HEK293T (cell line): ENCODE measurements at regions not wholly inside any gene's neighbourhood (a gene's known extent, or its start where the extent isn't known, plus 50 kb on each side); places are given as distances from the start of the nearest gene placed in this dataset.

Experiments
- ARNT ChIP-seq: fragments of 450-650 bp; IDR thresholded peaks from 2 replicates; pipeline ENCODE4 v1.6.1; 2017; ENCODE audit warnings: mild to moderate bottlenecking
- BHLHE40 ChIP-seq: fragments of 450-650 bp; IDR thresholded peaks from 2 replicates; pipeline ENCODE4 v1.6.1; 2016; ENCODE audit warnings: mild to moderate bottlenecking, moderate library complexity, borderline replicate concordance
- CTBP1 ChIP-seq: fragments of 450-650 bp; IDR thresholded peaks from 2 replicates; pipeline ENCODE4 v1.6.1; 2016; ENCODE audit warnings: borderline replicate concordance
- ELF4 ChIP-seq: fragments of 450-650 bp; IDR thresholded peaks from 2 replicates; pipeline ENCODE4 v1.6.1; 2017; ENCODE audit warnings: antibody characterized with exemption
- FOXA1 ChIP-seq: fragments of 450-650 bp; IDR thresholded peaks from 2 replicates; pipeline ENCODE4 v1.6.1; 2016; ENCODE audit warnings: mild to moderate bottlenecking
- FOXK2 ChIP-seq: fragments of 450-650 bp; IDR thresholded peaks from 2 replicates; pipeline ENCODE4 v1.6.1; 2016; ENCODE audit warnings: mild to moderate bottlenecking
- FOXM1 ChIP-seq: fragments of 450-650 bp; IDR thresholded peaks from 2 replicates; pipeline ENCODE4 v1.6.1; 2017; ENCODE audit warnings: mild to moderate bottlenecking, borderline replicate concordance
- HDGF ChIP-seq: fragments of 450-650 bp; IDR thresholded peaks from 2 replicates; pipeline ENCODE4 v1.6.1; 2017; ENCODE audit warnings: antibody characterized with exemption, borderline replicate concordance
- LEF1 ChIP-seq: fragments of 450-650 bp; IDR thresholded peaks from 2 replicates; pipeline ENCODE4 v1.6.1; 2017; ENCODE audit warnings: mild to moderate bottlenecking, borderline replicate concordance
- SP1 ChIP-seq: fragments of 450-650 bp; IDR thresholded peaks from 2 replicates; pipeline ENCODE4 v1.6.1; 2017
- SUZ12 ChIP-seq: fragments of 450-650 bp; IDR thresholded peaks from 2 replicates; pipeline ENCODE4 v1.6.1; 2016; ENCODE audit warnings: mild to moderate bottlenecking
- TARDBP ChIP-seq: fragments of 450-650 bp; IDR thresholded peaks from 2 replicates; pipeline ENCODE4 v1.6.1; 2016
- ZNF384 ChIP-seq: fragments of 450-650 bp; IDR thresholded peaks from 2 replicates; pipeline ENCODE4 v1.6.1; 2016

DNA sequence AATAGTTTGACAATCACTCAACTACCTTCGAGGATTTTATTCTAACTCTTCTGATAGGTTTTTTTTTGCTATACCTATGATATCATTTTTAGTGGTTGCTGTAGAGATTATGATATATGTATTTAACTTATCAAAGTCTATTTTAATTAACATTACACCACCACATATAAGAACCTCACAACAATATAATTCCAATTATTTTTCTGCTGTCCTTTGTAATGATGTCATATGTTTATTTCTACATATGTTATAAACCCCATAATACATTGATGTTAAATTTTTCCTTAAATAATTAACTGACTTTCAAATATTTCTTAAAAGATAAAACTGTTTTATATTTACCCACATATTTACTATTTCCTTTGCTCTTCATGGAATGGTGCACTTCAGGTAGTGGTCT is 103.4 kb upstream of the KITLG start:
- no peak for TF ChIP-seq SUZ12
- no peak for TF ChIP-seq HDGF
- TF ChIP-seq BHLHE40: no peak
- TF ChIP-seq LEF1: no peak
- TF ChIP-seq FOXA1: no peak
- TF ChIP-seq SP1: no peak
- no peak for TF ChIP-seq FOXM1
- TF ChIP-seq ELF4: no peak
- no peak for TF ChIP-seq CTBP1
- TF ChIP-seq ARNT: no peak
- TF ChIP-seq FOXK2: no peak
- no peak for TF ChIP-seq TARDBP
- no peak for TF ChIP-seq ZNF384
